Stimulated activated naive CD8-positive, alpha-beta T cell treated with anti-CD3 and anti-CD28 coated beads, Interleukin-15, Interleukin-2, amounts not matched to agents 100 U/mL and 50 U/mL, for 24 hours (primary cell): ENCODE measurements at regions not wholly inside any gene's neighbourhood (a gene's known extent, or its start where the extent isn't known, plus 50 kb on each side); places are given as distances from the start of the nearest gene placed in this dataset.
"Not testable (repeated sequence)": the region's sequence is repeated elsewhere in the genome, so short reads cannot be mapped to it uniquely, and the experiment has no call there.

Experiments used
- ATAC-seq: fragments of 150-1000 bp; cut with Tn5 transposase; one replicate; pipeline ENCODE4 v1.10.0; 2021
- DNase-seq: peaks from one replicate; pipeline ENCODE4 v3.0.0; 2021

GRCh38 chr7:52261057-52261456 lies 774.4 kb upstream of the POM121L12 start:
- ATAC-seq (no peak), DNase-seq (no peak)

GRCh38 chr7:52260046-52260665 lies 775.3 kb upstream of the POM121L12 start:
- DNase-seq (no peak), ATAC-seq (no peak)

GRCh38 chr7:52257890-52258289 lies 777.5 kb upstream of the POM121L12 start:
- ATAC-seq: no peak
- DNase-seq: no peak

- ATAC-seq (no peak), DNase-seq (no peak)
These were observed 780.9 kb upstream of the POM121L12 start for GRCh38 chr7:52254396-52255010.

GRCh38 chr7:52253953-52254352 lies 781.5 kb upstream of the POM121L12 start:
- DNase-seq (no peak), ATAC-seq (no peak)

- no peak for ATAC-seq
- DNase-seq: no peak
These were observed 785.7 kb upstream of the POM121L12 start for GRCh38 chr7:52249741-52250140.

- ATAC-seq: no peak
- DNase-seq: no peak
These were observed 787.9 kb upstream of the POM121L12 start for GRCh38 chr7:52247518-52247917.

- no peak for DNase-seq
- ATAC-seq: no peak
These were observed 791.7 kb upstream of the POM121L12 start for GRCh38 chr7:52243685-52244084.

GRCh38 chr7:52233248-52233647 lies 802.2 kb upstream of the POM121L12 start:
- DNase-seq: no peak
- ATAC-seq: no peak

- no peak for ATAC-seq
These were observed 823.5 kb upstream of the POM121L12 start for GRCh38 chr7:52211930-52212329.

GRCh38 chr7:52209614-52210013 lies 825.8 kb upstream of the POM121L12 start:
- no peak for DNase-seq
- ATAC-seq: no peak

More at GRCh38 chr7:52211930-52212329, 823.5 kb upstream of the POM121L12 start:
- no peak for DNase-seq

- ATAC-seq: no peak
- DNase-seq: no peak
These were observed 838.2 kb upstream of the POM121L12 start for GRCh38 chr7:52197221-52197620.

GRCh38 chr7:52195664-52196063 lies 839.8 kb upstream of the POM121L12 start:
- ATAC-seq (no peak), DNase-seq (no peak)

GRCh38 chr7:52189153-52189778 lies 846.2 kb upstream of the POM121L12 start:
- ATAC-seq: no peak

GRCh38 chr7:52184006-52184703 lies 851.3 kb upstream of the POM121L12 start:
- DNase-seq (no peak), ATAC-seq (no peak)

More at GRCh38 chr7:52189153-52189778, 846.2 kb upstream of the POM121L12 start:
- no peak for DNase-seq

- DNase-seq (no peak), ATAC-seq (no peak)
These were observed 855.5 kb upstream of the POM121L12 start for GRCh38 chr7:52179934-52180333.

GRCh38 chr7:52168085-52168484 lies 851.5 kb upstream of the COBL start:
- ATAC-seq (no peak), DNase-seq (no peak)

GRCh38 chr7:52163311-52163710 lies 846.7 kb upstream of the COBL start:
- DNase-seq (no peak), ATAC-seq (no peak)

- ATAC-seq (no peak), DNase-seq (no peak)
These were observed 844.9 kb upstream of the COBL start for GRCh38 chr7:52161483-52161882.

GRCh38 chr7:52159421-52159820 lies 842.8 kb upstream of the COBL start:
- not testable (repeated sequence) for DNase-seq, ATAC-seq

- DNase-seq: no peak
- no peak for ATAC-seq
These were observed 837.8 kb upstream of the COBL start for GRCh38 chr7:52154382-52154781.

- DNase-seq: no peak
These were observed 835.0 kb upstream of the COBL start for GRCh38 chr7:52151559-52151958.

GRCh38 chr7:52150952-52151351 lies 834.3 kb upstream of the COBL start:
- ATAC-seq: no peak
- DNase-seq: no peak

More at GRCh38 chr7:52151559-52151958, 835.0 kb upstream of the COBL start:
- ATAC-seq: no peak
